Heart left ventricle (tissue), 13 donors: ENCODE measurements at regions not wholly inside any gene's neighbourhood (a gene's known extent, or its start where the extent isn't known, plus 50 kb on each side); places are given as distances from the start of the nearest gene placed in this dataset.

Experiments
- CTCF ChIP-seq, 12 donors: fragments of 200-600 bp; sonication (generic) in 4 of 12; IDR thresholded peaks; one replicate each; pipeline versions ENCODE4 v1.5.0 to v1.8.0; 2018 to 2022; ENCODE audit warnings: antibody characterized with exemption in 12 of 12, mild to moderate bottlenecking in 5 of 12
- POLR2A ChIP-seq, 2 donors: fragments of 450-650 bp; IDR thresholded peaks; one replicate each; pipeline ENCODE4 v1.6.1; 2017; ENCODE audit warnings: antibody characterized with exemption in 2 of 2, mild to moderate bottlenecking in 2 of 2, moderate library complexity in 2 of 2
- donor health status: ischemic (EF 13 %, LVEDD 7.1; RV severe dilation, severe dysfunction).
- donor health status: DM: no; HTN: yes; CAD: no.
- donor health status: DM: no; HTN: no; CAD: no.
- donor health status: ischemic (EF 25% LVEDD 6.9; RV normal size, moderate dysfunction).
- donor health status: ischemic (EF 25% LVEDD 5.7; RV mildly dilated, moderate dysfunction).
- donor health status: ischemic (EF 35%, LVEDD 5.7; RV mildly dilated, moderate dysfunction).
- donor health status: nonischemic (EF 11% LVEDD 7.7; RV severe dilation, severe dysfunction).
- donor health status: DM: yes; HTN: yes; CAD: no.
- donor health status: PGD.
- donor health status: ischemic (EF 29% LVEDD 5.4; RV normal size, mild dysfunction).
- donor health status: nonischemic (EF 23%, LVEDD 6.1; RV moderate dilation, normal function).

GRCh38 chr13:103615771-103616170 is 549.6 kb upstream of the SLC10A2 start:
- TF ChIP-seq CTCF (IDR thresholded peaks at IDR 0.05): no peak
- TF ChIP-seq POLR2A (IDR thresholded peaks at IDR 0.05): no peak
